Heart left ventricle (tissue), 13 donors: ENCODE measurements at regions not wholly inside any gene's neighbourhood (a gene's known extent, or its start where the extent isn't known, plus 50 kb on each side); places are given as distances from the start of the nearest gene placed in this dataset.

Source experiments
- CTCF ChIP-seq, 12 donors: fragments of 200-600 bp; sonication (generic) in 4 of 12; IDR thresholded peaks; one replicate each; pipeline versions ENCODE4 v1.5.0 to v1.8.0; 2018 to 2022; ENCODE audit warnings: antibody characterized with exemption in 12 of 12, mild to moderate bottlenecking in 5 of 12
- POLR2A ChIP-seq, 2 donors: fragments of 450-650 bp; IDR thresholded peaks; one replicate each; pipeline ENCODE4 v1.6.1; 2017; ENCODE audit warnings: antibody characterized with exemption in 2 of 2, mild to moderate bottlenecking in 2 of 2, moderate library complexity in 2 of 2
- donor health status: ischemic (EF 13 %, LVEDD 7.1; RV severe dilation, severe dysfunction).
- donor health status: DM: no; HTN: yes; CAD: no.
- donor health status: DM: no; HTN: no; CAD: no.
- donor health status: ischemic (EF 25% LVEDD 6.9; RV normal size, moderate dysfunction).
- donor health status: ischemic (EF 25% LVEDD 5.7; RV mildly dilated, moderate dysfunction).
- donor health status: ischemic (EF 35%, LVEDD 5.7; RV mildly dilated, moderate dysfunction).
- donor health status: nonischemic (EF 11% LVEDD 7.7; RV severe dilation, severe dysfunction).
- donor health status: DM: yes; HTN: yes; CAD: no.
- donor health status: PGD.
- donor health status: ischemic (EF 29% LVEDD 5.4; RV normal size, mild dysfunction).
- donor health status: nonischemic (EF 23%, LVEDD 6.1; RV moderate dilation, normal function).

- TF ChIP-seq CTCF (IDR thresholded peaks at IDR 0.05) (no peak), POLR2A (IDR thresholded peaks at IDR 0.05) (no peak)
Observed at GRCh38 chr14:100453930-100454329, 130.8 kb downstream of the SLC25A47 start.
